Ovary (tissue), 3 donors: ENCODE measurements at regions not wholly inside any gene's neighbourhood (a gene's known extent, or its start where the extent isn't known, plus 50 kb on each side); places are given as distances from the start of the nearest gene placed in this dataset.

Source experiments
- EP300 ChIP-seq: sonication (generic); formaldehyde crosslinking; IDR thresholded peaks from one replicate; pipeline ENCODE4 v1.6.1; 2017; ENCODE audit warnings: antibody characterized with exemption
- POLR2A ChIP-seq: fragments of 450-650 bp; IDR thresholded peaks from one replicate; pipeline ENCODE4 v1.6.1; 2017; ENCODE audit warnings: antibody characterized with exemption, mild to moderate bottlenecking, moderate library complexity
- TF ChIP-seq, protein P1 (sequence below), 3 donors: fragments of 450-650 bp in 2 of 3; fragments of 200-600 bp in 1 of 3; IDR thresholded peaks; one replicate each; pipeline versions ENCODE4 v1.5.1 to v1.8.0; 2016 to 2022; ENCODE audit warnings: antibody characterized with exemption in 3 of 3, mild to moderate bottlenecking in 1 of 3
- donor health status: DM: no; HTN: no; CAD: no.

DNA sequence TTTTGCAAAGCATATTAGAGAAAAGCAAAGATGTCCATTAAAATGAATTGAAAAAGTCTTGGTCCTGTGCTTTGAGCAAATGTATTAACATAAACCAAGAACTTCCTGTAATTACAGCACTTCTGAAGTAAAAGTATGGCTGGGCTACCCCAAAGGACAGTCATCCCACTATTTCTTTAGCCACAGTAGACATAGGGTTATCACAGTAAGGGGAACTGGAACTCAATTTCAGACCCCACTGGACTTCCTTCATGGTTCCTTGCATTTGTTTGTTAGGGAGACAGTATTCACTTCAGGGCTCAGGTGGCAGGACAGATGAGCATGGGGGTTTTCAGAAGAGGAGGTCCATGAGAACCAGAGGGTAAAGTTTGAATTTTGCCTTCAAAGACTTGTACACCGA lies 203.1 kb upstream of the PDE1C start:
- TF ChIP-seq, protein P1, sequence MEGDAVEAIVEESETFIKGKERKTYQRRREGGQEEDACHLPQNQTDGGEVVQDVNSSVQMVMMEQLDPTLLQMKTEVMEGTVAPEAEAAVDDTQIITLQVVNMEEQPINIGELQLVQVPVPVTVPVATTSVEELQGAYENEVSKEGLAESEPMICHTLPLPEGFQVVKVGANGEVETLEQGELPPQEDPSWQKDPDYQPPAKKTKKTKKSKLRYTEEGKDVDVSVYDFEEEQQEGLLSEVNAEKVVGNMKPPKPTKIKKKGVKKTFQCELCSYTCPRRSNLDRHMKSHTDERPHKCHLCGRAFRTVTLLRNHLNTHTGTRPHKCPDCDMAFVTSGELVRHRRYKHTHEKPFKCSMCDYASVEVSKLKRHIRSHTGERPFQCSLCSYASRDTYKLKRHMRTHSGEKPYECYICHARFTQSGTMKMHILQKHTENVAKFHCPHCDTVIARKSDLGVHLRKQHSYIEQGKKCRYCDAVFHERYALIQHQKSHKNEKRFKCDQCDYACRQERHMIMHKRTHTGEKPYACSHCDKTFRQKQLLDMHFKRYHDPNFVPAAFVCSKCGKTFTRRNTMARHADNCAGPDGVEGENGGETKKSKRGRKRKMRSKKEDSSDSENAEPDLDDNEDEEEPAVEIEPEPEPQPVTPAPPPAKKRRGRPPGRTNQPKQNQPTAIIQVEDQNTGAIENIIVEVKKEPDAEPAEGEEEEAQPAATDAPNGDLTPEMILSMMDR (IDR thresholded peaks at IDR 0.05) = no peak
- no peak for TF ChIP-seq POLR2A
- TF ChIP-seq EP300 = no peak
